Thyroid gland (tissue), 4 donors: ENCODE measurements at regions not wholly inside any gene's neighbourhood (a gene's known extent, or its start where the extent isn't known, plus 50 kb on each side); places are given as distances from the start of the nearest gene placed in this dataset.

Experiments used
- POLR2A ChIP-seq, 2 donors: fragments of 450-650 bp; IDR thresholded peaks; one replicate each; pipeline ENCODE4 v1.6.1; 2017; ENCODE audit warnings: antibody characterized with exemption in 2 of 2, mild to moderate bottlenecking in 2 of 2, moderate library complexity in 1 of 2
- TF ChIP-seq, protein P1 (sequence below), 6 experiments: fragments of 200-600 bp in 3 of 6; fragments of 450-650 bp in 3 of 6; sonication (generic) in 3 of 6; IDR thresholded peaks; one replicate each; pipeline ENCODE4 v1.5.1; 2016 to 2019; ENCODE audit warnings: antibody characterized with exemption in 6 of 6, mild to moderate bottlenecking in 2 of 6, inconsistent platforms in 1 of 6, moderate library complexity in 1 of 6

DNA sequence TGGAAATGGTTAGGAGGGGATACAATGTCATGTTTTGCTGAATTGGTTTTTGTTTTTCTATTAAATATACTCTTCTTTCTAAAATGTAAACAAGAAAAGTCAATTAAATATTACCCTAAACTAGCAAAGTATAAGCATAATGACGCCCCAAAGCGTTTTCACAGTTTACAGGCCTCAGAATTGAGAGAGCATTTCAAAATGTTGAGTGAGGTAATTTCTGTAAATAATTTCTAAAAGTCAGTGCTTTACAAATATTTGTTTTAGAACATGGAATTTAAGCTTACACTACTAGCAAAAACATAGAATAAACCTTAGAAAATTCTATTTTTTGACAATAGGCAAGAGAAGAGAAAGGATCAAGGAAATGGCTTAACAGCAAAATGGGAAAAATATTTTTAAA lies 958.4 kb upstream of the USP15 start:
- TF ChIP-seq, protein P1, sequence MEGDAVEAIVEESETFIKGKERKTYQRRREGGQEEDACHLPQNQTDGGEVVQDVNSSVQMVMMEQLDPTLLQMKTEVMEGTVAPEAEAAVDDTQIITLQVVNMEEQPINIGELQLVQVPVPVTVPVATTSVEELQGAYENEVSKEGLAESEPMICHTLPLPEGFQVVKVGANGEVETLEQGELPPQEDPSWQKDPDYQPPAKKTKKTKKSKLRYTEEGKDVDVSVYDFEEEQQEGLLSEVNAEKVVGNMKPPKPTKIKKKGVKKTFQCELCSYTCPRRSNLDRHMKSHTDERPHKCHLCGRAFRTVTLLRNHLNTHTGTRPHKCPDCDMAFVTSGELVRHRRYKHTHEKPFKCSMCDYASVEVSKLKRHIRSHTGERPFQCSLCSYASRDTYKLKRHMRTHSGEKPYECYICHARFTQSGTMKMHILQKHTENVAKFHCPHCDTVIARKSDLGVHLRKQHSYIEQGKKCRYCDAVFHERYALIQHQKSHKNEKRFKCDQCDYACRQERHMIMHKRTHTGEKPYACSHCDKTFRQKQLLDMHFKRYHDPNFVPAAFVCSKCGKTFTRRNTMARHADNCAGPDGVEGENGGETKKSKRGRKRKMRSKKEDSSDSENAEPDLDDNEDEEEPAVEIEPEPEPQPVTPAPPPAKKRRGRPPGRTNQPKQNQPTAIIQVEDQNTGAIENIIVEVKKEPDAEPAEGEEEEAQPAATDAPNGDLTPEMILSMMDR (IDR thresholded peaks at IDR 0.05): no peak
- no peak for TF ChIP-seq POLR2A (IDR thresholded peaks at IDR 0.05)
